ENCODE measurements at regions not wholly inside any gene's neighbourhood (a gene's known extent, or its start where the extent isn't known, plus 50 kb on each side); places are given as distances from the start of the nearest gene placed in this dataset.

- no peak for TF ChIP-seq POLR2A (IDR thresholded peaks at IDR 0.05)
- no peak for TF ChIP-seq CTCF (IDR thresholded peaks at IDR 0.05)
These were observed 296.8 kb upstream of the HDAC4 start for GRCh38 chr2:239697399-239698164.
